GM12891 (cell line): ENCODE measurements at regions not wholly inside any gene's neighbourhood (a gene's known extent, or its start where the extent isn't known, plus 50 kb on each side); places are given as distances from the start of the nearest gene placed in this dataset.

Experiments
- POLR2AphosphoS5 ChIP-seq: IDR thresholded peaks from 2 replicates; pipeline ENCODE4 v1.6.1; 2011; ENCODE audit warnings: low read depth, low read length, control low read depth
- SPI1 ChIP-seq: IDR thresholded peaks from 2 replicates; pipeline ENCODE4 v1.6.1; 2011; ENCODE audit warnings: low read depth, low read length, control low read depth
- TAF1 ChIP-seq: IDR thresholded peaks from 2 replicates; pipeline ENCODE4 v1.6.1; 2011; ENCODE audit warnings: low read depth, low read length, control low read depth

- TF ChIP-seq TAF1 (no peak), POLR2AphosphoS5 (no peak), SPI1 (no peak)
Observed at GRCh38 chr12:127070515-127071157, 1196.3 kb upstream of the TMEM132C start.
